K562 (cell line): ENCODE measurements at regions not wholly inside any gene's neighbourhood (a gene's known extent, or its start where the extent isn't known, plus 50 kb on each side); places are given as distances from the start of the nearest gene placed in this dataset.

ENCODE experiments used
- ADNP ChIP-seq: fragments of 200-800 bp; sonication (Bioruptor generic); IDR thresholded peaks from 2 replicates; pipeline ENCODE4 v1.6.1; 2016; ENCODE audit warnings: missing genetic modification characterization, missing compliant biosample characterization
- CBFB ChIP-seq: sonication (generic); formaldehyde crosslinking; IDR thresholded peaks from 2 replicates; pipeline ENCODE4 v1.4.0; 2020; ENCODE audit warnings: mild to moderate bottlenecking, missing genetic modification reagents
- CHCHD3 ChIP-seq: fragments of 250-450 bp; sonication (Bioruptor Pico); IDR thresholded peaks from 2 replicates; pipeline ENCODE4 v2.1.2; 2022; ENCODE audit warnings: mild to moderate bottlenecking
- CHD2 ChIP-seq: IDR thresholded peaks from 2 replicates; pipeline ENCODE4 v1.6.1; 2011; ENCODE audit warnings: low read depth, low read length
- DDX20 ChIP-seq: fragments of 450-650 bp; IDR thresholded peaks from 2 replicates; pipeline ENCODE4 v1.6.1; 2016; ENCODE audit warnings: missing genetic modification characterization, low read depth, mild to moderate bottlenecking, missing compliant biosample characterization, moderate library complexity
- EP300 ChIP-seq: IDR thresholded peaks from 2 replicates; pipeline ENCODE4 v1.6.1; 2012; ENCODE audit warnings: low read length, improper control_type of control experiment
- EZH2 ChIP-seq: IDR thresholded peaks from 2 replicates; pipeline ENCODE4 v1.6.1; 2012; ENCODE audit warnings: low read depth, mild to moderate bottlenecking, inconsistent platforms, low read length, borderline replicate concordance
- GATA2 ChIP-seq: sonication (generic); formaldehyde crosslinking; IDR thresholded peaks from 2 replicates; pipeline ENCODE4 v1.4.0; 2020; ENCODE audit warnings: mild to moderate bottlenecking, missing genetic modification reagents
- PYGO2 ChIP-seq: fragments of 450-650 bp; IDR thresholded peaks from 2 replicates; pipeline ENCODE4 v1.6.1; 2016; ENCODE audit warnings: mild to moderate bottlenecking, missing genetic modification characterization, moderate library complexity, missing compliant biosample characterization
- ZNF143 ChIP-seq: sonication (generic); formaldehyde crosslinking; IDR thresholded peaks from 2 replicates; pipeline ENCODE4 v1.9.0; 2022; ENCODE audit warnings: mild to moderate bottlenecking, missing genetic modification reagents
- TF ChIP-seq, protein P1 (sequence below): fragments of 250-450 bp; sonication (Bioruptor Pico); IDR thresholded peaks from 2 replicates; pipeline ENCODE4 v1.5.0; 2020; ENCODE audit warnings: mild to moderate bottlenecking, borderline replicate concordance
- TF ChIP-seq, protein P2 (sequence below), 3 experiments: IDR thresholded peaks in 2 of 3; conservative IDR thresholded peaks in 1 of 3; 2 replicates each; pipeline ENCODE4 v1.5.1; 2011 to 2012; ENCODE audit warnings: low read length in 3 of 3, mild to moderate bottlenecking in 3 of 3, control low read depth in 2 of 3, improper control_type of control experiment in 1 of 3, inconsistent platforms in 1 of 3, low read depth in 1 of 3, mixed read lengths in 1 of 3, moderate library complexity in 1 of 3; ENCODE audit not compliant: insufficient read depth in 2 of 3
- TF ChIP-seq, protein P3 (sequence below): sonication (generic); formaldehyde crosslinking; IDR thresholded peaks from 2 replicates; pipeline ENCODE4 v1.8.1; 2023; ENCODE audit warnings: mild to moderate bottlenecking, missing genetic modification reagents
- TF ChIP-seq, protein P4 (sequence below), 2 experiments: fragments of 150-350 bp in 1 of 2; IDR thresholded peaks; 2 replicates each; pipeline ENCODE4 v1.6.1; 2012 to 2016; ENCODE audit warnings: low read depth in 2 of 2, low read length in 2 of 2, mild to moderate bottlenecking in 1 of 2, moderate library complexity in 1 of 2

GRCh38 chr18:41075212-41075611 lies 879.8 kb upstream of the PIK3C3 start:
- TF ChIP-seq, protein P1, sequence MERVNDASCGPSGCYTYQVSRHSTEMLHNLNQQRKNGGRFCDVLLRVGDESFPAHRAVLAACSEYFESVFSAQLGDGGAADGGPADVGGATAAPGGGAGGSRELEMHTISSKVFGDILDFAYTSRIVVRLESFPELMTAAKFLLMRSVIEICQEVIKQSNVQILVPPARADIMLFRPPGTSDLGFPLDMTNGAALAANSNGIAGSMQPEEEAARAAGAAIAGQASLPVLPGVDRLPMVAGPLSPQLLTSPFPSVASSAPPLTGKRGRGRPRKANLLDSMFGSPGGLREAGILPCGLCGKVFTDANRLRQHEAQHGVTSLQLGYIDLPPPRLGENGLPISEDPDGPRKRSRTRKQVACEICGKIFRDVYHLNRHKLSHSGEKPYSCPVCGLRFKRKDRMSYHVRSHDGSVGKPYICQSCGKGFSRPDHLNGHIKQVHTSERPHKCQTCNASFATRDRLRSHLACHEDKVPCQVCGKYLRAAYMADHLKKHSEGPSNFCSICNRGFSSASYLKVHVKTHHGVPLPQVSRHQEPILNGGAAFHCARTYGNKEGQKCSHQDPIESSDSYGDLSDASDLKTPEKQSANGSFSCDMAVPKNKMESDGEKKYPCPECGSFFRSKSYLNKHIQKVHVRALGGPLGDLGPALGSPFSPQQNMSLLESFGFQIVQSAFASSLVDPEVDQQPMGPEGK (CRISPR knock-in tag), result no peak
- TF ChIP-seq GATA2 (CRISPR knock-in tag), result no peak
- TF ChIP-seq ZNF143, result no peak
- TF ChIP-seq, protein P2, sequence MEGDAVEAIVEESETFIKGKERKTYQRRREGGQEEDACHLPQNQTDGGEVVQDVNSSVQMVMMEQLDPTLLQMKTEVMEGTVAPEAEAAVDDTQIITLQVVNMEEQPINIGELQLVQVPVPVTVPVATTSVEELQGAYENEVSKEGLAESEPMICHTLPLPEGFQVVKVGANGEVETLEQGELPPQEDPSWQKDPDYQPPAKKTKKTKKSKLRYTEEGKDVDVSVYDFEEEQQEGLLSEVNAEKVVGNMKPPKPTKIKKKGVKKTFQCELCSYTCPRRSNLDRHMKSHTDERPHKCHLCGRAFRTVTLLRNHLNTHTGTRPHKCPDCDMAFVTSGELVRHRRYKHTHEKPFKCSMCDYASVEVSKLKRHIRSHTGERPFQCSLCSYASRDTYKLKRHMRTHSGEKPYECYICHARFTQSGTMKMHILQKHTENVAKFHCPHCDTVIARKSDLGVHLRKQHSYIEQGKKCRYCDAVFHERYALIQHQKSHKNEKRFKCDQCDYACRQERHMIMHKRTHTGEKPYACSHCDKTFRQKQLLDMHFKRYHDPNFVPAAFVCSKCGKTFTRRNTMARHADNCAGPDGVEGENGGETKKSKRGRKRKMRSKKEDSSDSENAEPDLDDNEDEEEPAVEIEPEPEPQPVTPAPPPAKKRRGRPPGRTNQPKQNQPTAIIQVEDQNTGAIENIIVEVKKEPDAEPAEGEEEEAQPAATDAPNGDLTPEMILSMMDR (IDR thresholded peaks at IDR 0.05 in 2 of 3, conservative IDR thresholded peaks at IDR 0.05 in 1 of 3; ENCODE audit: insufficient read depth in 2 of 3, low read depth in 1 of 3, low read length in 3 of 3), result no peak
- no peak for TF ChIP-seq PYGO2 (tag)
- no peak for TF ChIP-seq CHD2
- TF ChIP-seq, protein P3, sequence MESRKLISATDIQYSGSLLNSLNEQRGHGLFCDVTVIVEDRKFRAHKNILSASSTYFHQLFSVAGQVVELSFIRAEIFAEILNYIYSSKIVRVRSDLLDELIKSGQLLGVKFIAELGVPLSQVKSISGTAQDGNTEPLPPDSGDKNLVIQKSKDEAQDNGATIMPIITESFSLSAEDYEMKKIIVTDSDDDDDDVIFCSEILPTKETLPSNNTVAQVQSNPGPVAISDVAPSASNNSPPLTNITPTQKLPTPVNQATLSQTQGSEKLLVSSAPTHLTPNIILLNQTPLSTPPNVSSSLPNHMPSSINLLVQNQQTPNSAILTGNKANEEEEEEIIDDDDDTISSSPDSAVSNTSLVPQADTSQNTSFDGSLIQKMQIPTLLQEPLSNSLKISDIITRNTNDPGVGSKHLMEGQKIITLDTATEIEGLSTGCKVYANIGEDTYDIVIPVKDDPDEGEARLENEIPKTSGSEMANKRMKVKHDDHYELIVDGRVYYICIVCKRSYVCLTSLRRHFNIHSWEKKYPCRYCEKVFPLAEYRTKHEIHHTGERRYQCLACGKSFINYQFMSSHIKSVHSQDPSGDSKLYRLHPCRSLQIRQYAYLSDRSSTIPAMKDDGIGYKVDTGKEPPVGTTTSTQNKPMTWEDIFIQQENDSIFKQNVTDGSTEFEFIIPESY (CRISPR knock-in tag), result no peak
- TF ChIP-seq CHCHD3, result no peak
- TF ChIP-seq CBFB (CRISPR knock-in tag), result no peak
- no peak for TF ChIP-seq DDX20 (tag)
- TF ChIP-seq EP300, result no peak
- TF ChIP-seq EZH2, result no peak
- TF ChIP-seq, protein P4, sequence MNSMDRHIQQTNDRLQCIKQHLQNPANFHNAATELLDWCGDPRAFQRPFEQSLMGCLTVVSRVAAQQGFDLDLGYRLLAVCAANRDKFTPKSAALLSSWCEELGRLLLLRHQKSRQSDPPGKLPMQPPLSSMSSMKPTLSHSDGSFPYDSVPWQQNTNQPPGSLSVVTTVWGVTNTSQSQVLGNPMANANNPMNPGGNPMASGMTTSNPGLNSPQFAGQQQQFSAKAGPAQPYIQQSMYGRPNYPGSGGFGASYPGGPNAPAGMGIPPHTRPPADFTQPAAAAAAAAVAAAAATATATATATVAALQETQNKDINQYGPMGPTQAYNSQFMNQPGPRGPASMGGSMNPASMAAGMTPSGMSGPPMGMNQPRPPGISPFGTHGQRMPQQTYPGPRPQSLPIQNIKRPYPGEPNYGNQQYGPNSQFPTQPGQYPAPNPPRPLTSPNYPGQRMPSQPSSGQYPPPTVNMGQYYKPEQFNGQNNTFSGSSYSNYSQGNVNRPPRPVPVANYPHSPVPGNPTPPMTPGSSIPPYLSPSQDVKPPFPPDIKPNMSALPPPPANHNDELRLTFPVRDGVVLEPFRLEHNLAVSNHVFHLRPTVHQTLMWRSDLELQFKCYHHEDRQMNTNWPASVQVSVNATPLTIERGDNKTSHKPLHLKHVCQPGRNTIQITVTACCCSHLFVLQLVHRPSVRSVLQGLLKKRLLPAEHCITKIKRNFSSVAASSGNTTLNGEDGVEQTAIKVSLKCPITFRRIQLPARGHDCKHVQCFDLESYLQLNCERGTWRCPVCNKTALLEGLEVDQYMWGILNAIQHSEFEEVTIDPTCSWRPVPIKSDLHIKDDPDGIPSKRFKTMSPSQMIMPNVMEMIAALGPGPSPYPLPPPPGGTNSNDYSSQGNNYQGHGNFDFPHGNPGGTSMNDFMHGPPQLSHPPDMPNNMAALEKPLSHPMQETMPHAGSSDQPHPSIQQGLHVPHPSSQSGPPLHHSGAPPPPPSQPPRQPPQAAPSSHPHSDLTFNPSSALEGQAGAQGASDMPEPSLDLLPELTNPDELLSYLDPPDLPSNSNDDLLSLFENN (IDR thresholded peaks at IDR 0.05; ENCODE audit: low read depth in 2 of 2, low read length in 2 of 2), result no peak
- no peak for TF ChIP-seq ADNP (tag)
